ENCODE measurements at regions not wholly inside any gene's neighbourhood (a gene's known extent, or its start where the extent isn't known, plus 50 kb on each side); places are given as distances from the start of the nearest gene placed in this dataset.

- intact Hi-C loops (cut with DNase I) = no loop called here
These were observed 50.6 kb upstream of the TMEM170B start for GRCh38 chr6:11486959-11487358.

GRCh38 chr6:11486486-11486885 lies 51.1 kb upstream of the TMEM170B start:
- no peaks in the 10 kb centered on the region for H3K27me3 ChIP-seq
- H3K36me3 ChIP-seq = no peaks in the 10 kb centered on the region
- ATAC-seq (no peak), DNase-seq (no peak), FAIRE-seq (no peak)
- TF ChIP-seq, protein P1, sequence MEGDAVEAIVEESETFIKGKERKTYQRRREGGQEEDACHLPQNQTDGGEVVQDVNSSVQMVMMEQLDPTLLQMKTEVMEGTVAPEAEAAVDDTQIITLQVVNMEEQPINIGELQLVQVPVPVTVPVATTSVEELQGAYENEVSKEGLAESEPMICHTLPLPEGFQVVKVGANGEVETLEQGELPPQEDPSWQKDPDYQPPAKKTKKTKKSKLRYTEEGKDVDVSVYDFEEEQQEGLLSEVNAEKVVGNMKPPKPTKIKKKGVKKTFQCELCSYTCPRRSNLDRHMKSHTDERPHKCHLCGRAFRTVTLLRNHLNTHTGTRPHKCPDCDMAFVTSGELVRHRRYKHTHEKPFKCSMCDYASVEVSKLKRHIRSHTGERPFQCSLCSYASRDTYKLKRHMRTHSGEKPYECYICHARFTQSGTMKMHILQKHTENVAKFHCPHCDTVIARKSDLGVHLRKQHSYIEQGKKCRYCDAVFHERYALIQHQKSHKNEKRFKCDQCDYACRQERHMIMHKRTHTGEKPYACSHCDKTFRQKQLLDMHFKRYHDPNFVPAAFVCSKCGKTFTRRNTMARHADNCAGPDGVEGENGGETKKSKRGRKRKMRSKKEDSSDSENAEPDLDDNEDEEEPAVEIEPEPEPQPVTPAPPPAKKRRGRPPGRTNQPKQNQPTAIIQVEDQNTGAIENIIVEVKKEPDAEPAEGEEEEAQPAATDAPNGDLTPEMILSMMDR (IDR thresholded peaks at IDR 0.05) = no peak
- H3K4me1 ChIP-seq = no peaks in the 10 kb centered on the region
- WGBS, 2 donors = 89% methylated on average over 7 of the region's 7 CpGs
- H3K4me3 ChIP-seq = no peak overlapping the region
- H3K27ac ChIP-seq = no peak overlapping the region
- intact Hi-C loops (cut with DNase I) = no loop called here
- no peaks in the 10 kb centered on the region for H3K9me3 ChIP-seq

More at GRCh38 chr6:11486959-11487358, 50.6 kb upstream of the TMEM170B start:
- no peak overlapping the region for H3K4me3 ChIP-seq
- no peaks in the 10 kb centered on the region for H3K36me3 ChIP-seq
- FAIRE-seq = no peak
- H3K4me1 ChIP-seq = no peaks in the 10 kb centered on the region
- TF ChIP-seq, protein P1 (IDR thresholded peaks at IDR 0.05) = no peak
- H3K27me3 ChIP-seq = no peaks in the 10 kb centered on the region
- DNase-seq = no peak
- WGBS, 2 donors = 86 to 92% methylated on average over 2 of the region's 2 CpGs
- no peak overlapping the region for H3K27ac ChIP-seq
- no peaks in the 10 kb centered on the region for H3K9me3 ChIP-seq
- ATAC-seq = no peak

DNA sequence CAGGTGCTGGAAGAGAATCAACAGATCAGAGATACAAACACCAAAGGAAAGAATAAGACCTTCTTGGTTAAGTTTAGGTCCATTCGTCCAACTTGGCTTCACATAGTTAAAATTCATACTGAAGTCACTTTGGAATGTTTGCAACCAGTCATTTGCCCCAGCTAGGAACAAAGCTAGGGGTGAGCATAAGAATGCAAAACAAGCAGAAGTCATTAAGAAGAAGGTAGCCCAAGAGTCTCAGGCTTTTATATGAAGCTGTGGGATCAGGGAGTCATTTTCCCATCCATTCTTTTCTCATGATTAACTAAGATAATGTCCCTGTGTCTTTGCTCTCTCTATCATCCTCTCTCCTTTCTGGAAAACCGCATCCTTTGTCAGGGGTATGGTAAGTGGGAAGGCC lies 51.5 kb upstream of the TMEM170B start:
- no peaks in the 10 kb centered on the region for H3K27me3 ChIP-seq
- H3K4me3 ChIP-seq = no peak overlapping the region
- TF ChIP-seq, protein P1 (IDR thresholded peaks at IDR 0.05) = no peak
- H3K27ac ChIP-seq = no peak overlapping the region
- H3K4me1 ChIP-seq = no peaks in the 10 kb centered on the region
- 72 to 78% methylated on average over 2 of the region's 2 CpGs for WGBS, 2 donors
- no peak for ATAC-seq
- no peak for DNase-seq
- intact Hi-C loops (cut with DNase I) = no loop called here
- no peaks in the 10 kb centered on the region for H3K36me3 ChIP-seq
- H3K9me3 ChIP-seq = no peaks in the 10 kb centered on the region
- no peak for FAIRE-seq

GRCh38 chr6:11485271-11485670 lies 52.3 kb upstream of the TMEM170B start:
- no peaks in the 10 kb centered on the region for H3K27me3 ChIP-seq
- TF ChIP-seq, protein P1 (IDR thresholded peaks at IDR 0.05) = no peak
- no peak for ATAC-seq
- H3K9me3 ChIP-seq = no peaks in the 10 kb centered on the region
- no peaks in the 10 kb centered on the region for H3K4me1 ChIP-seq
- no peak overlapping the region for H3K27ac ChIP-seq
- 58 to 65% methylated on average over 4 of the region's 4 CpGs for WGBS, 2 donors
- FAIRE-seq = no peak
- no peaks in the 10 kb centered on the region for H3K36me3 ChIP-seq
- intact Hi-C loops (cut with DNase I) = no loop called here
- no peak for DNase-seq
- no peak overlapping the region for H3K4me3 ChIP-seq

GRCh38 chr6:11484441-11484840 lies 53.1 kb upstream of the TMEM170B start:
- no peak overlapping the region for H3K27ac ChIP-seq
- TF ChIP-seq, protein P1 (IDR thresholded peaks at IDR 0.05) = no peak
- FAIRE-seq (no peak), ATAC-seq (no peak), DNase-seq (no peak)
- H3K4me3 ChIP-seq = no peak overlapping the region
- intact Hi-C loops (cut with DNase I) = no loop called here
- WGBS, 2 donors = 80 to 87% methylated on average over 2 of the region's 2 CpGs
- no peaks in the 10 kb centered on the region for H3K4me1 ChIP-seq
- H3K36me3 ChIP-seq = no peaks in the 10 kb centered on the region
- H3K27me3 ChIP-seq = no peaks in the 10 kb centered on the region
- H3K9me3 ChIP-seq = no peaks in the 10 kb centered on the region

Data from pancreas (tissue), 10 donors.